NCI-H2029 (cell line): ENCODE measurements at regions not wholly inside any gene's neighbourhood (a gene's known extent, or its start where the extent isn't known, plus 50 kb on each side); places are given as distances from the start of the nearest gene placed in this dataset.
A peak's percentile ranks its signal among the peaks of the same experiment; 100 is the strongest.

Source experiments
- DNase-seq: peaks from one replicate; lab custom pipeline; 2025; lab: John Stamatoyannopoulos, UW

- DNase-seq: no peak
Measured at GRCh38 chr3:94179059-94179458, 116.2 kb downstream of the NSUN3 start.

GRCh38 chr3:94183551-94183950, 120.7 kb downstream of the NSUN3 start:
- DNase-seq: no peak

- no peak for DNase-seq
Measured at GRCh38 chr3:94184781-94185180, 121.9 kb downstream of the NSUN3 start.

GRCh38 chr3:94185753-94186152, 122.9 kb downstream of the NSUN3 start:
- no peak for DNase-seq

- DNase-seq: no peak
Measured at GRCh38 chr3:94187697-94188096, 124.8 kb downstream of the NSUN3 start.

GRCh38 chr3:94195381-94195780, 132.5 kb downstream of the NSUN3 start:
- DNase-seq: no peak

- DNase-seq: no peak
Measured at GRCh38 chr3:94206291-94206690, 143.4 kb downstream of the NSUN3 start.

GRCh38 chr3:94210256-94210655, 147.4 kb downstream of the NSUN3 start:
- DNase-seq: no peak

GRCh38 chr3:94217406-94217805, 154.5 kb downstream of the NSUN3 start:
- no peak for DNase-seq

GRCh38 chr3:94220426-94220825, 157.6 kb downstream of the NSUN3 start:
- DNase-seq: no peak

GRCh38 chr3:94221829-94222228, 159.0 kb downstream of the NSUN3 start:
- no peak for DNase-seq

- DNase-seq: no peak
Measured at GRCh38 chr3:94225148-94225865, 162.4 kb downstream of the NSUN3 start.

- no peak for DNase-seq
Measured at GRCh38 chr3:94226078-94226477, 163.2 kb downstream of the NSUN3 start.

GRCh38 chr3:94232921-94233320, 170.1 kb downstream of the NSUN3 start:
- DNase-seq: no peak

- DNase-seq: peak; percentile 7
Measured at GRCh38 chr3:94234177-94234788, 171.4 kb downstream of the NSUN3 start.

- no peak for DNase-seq
Measured at GRCh38 chr3:94241986-94242385, 179.1 kb downstream of the NSUN3 start.

- no peak for DNase-seq
Measured at GRCh38 chr3:94246171-94246570, 183.3 kb downstream of the NSUN3 start.

- DNase-seq: no peak
Measured at GRCh38 chr3:94248042-94248441, 185.2 kb downstream of the NSUN3 start.

- peak; percentile 4 for DNase-seq
Measured at GRCh38 chr3:94249491-94250079, 186.7 kb downstream of the NSUN3 start.

GRCh38 chr3:94251566-94251965, 188.7 kb downstream of the NSUN3 start:
- DNase-seq: no peak

- DNase-seq: no peak
Measured at GRCh38 chr3:94252316-94252715, 189.5 kb downstream of the NSUN3 start.

GRCh38 chr3:94256888-94257813, 194.3 kb downstream of the NSUN3 start:
- no peak for DNase-seq
